MM.1S (cell line): ENCODE measurements at regions not wholly inside any gene's neighbourhood (a gene's known extent, or its start where the extent isn't known, plus 50 kb on each side); places are given as distances from the start of the nearest gene placed in this dataset.

ENCODE experiments used
- DNase-seq: peaks from one replicate; pipeline ENCODE4 v3.0.0-alpha.2; 2015
- H2AFZ ChIP-seq: fragments of 300-600 bp; sonication (generic); 2 replicates; pipeline ENCODE4 v1.6.0; 2016; ENCODE audit warnings: antibody characterized with exemption, low read length
- H3F3A ChIP-seq: fragments of 300-600 bp; sonication (generic); 2 replicates; pipeline ENCODE4 v1.6.1; 2016; ENCODE audit warnings: mild to moderate bottlenecking, antibody characterized with exemption, low read length, moderate library complexity, mixed read lengths; ENCODE audit not compliant: insufficient read depth
- H3K27ac ChIP-seq: fragments of 300-600 bp; sonication (generic); 2 replicates; pipeline ENCODE4 v1.5.1; 2016; ENCODE audit warnings: mild to moderate bottlenecking, low read length
- H3K27me3 ChIP-seq: fragments of 300-600 bp; sonication (generic); replicated peaks from 2 replicates; pipeline ENCODE4 v1.6.0; 2016; ENCODE audit warnings: low read length; ENCODE audit not compliant: insufficient read depth
- H3K36me3 ChIP-seq: fragments of 300-600 bp; sonication (generic); replicated peaks from 2 replicates; pipeline ENCODE4 v1.6.1; 2016; ENCODE audit warnings: mild to moderate bottlenecking, low read length, mixed read lengths; ENCODE audit not compliant: insufficient read depth
- H3K4me1 ChIP-seq: fragments of 300-600 bp; sonication (generic); 2 replicates; pipeline ENCODE4 v1.6.1; 2016; ENCODE audit warnings: low read length, mixed read lengths
- H3K4me2 ChIP-seq: fragments of 300-600 bp; sonication (generic); 2 replicates; pipeline ENCODE4 v1.6.0; 2016; ENCODE audit warnings: low read depth, low read length
- H3K4me3 ChIP-seq: fragments of 300-600 bp; sonication (generic); 2 replicates; pipeline ENCODE4 v1.5.1; 2016; ENCODE audit warnings: low read length, mixed read lengths
- H3K79me2 ChIP-seq: fragments of 300-600 bp; sonication (generic); 2 replicates; pipeline ENCODE4 v1.6.1; 2016; ENCODE audit warnings: mixed run types, low read length, mixed read lengths
- H3K9ac ChIP-seq: fragments of 300-600 bp; sonication (generic); 2 replicates; pipeline ENCODE4 v1.6.1; 2016; ENCODE audit warnings: low read length, mixed read lengths
- H3K9me2 ChIP-seq: fragments of 300-600 bp; sonication (generic); replicated peaks from 2 replicates; pipeline ENCODE4 v1.6.1; 2016; ENCODE audit warnings: mild to moderate bottlenecking, low read length, mixed read lengths; ENCODE audit not compliant: insufficient read depth
- H3K9me3 ChIP-seq: fragments of 300-600 bp; sonication (generic); replicated peaks from 2 replicates; pipeline ENCODE4 v1.6.1; 2016; ENCODE audit warnings: mild to moderate bottlenecking, low read length, mixed read lengths; ENCODE audit not compliant: insufficient read depth
- H4K20me1 ChIP-seq: fragments of 300-600 bp; sonication (generic); 2 replicates; pipeline ENCODE4 v1.6.1; 2016; ENCODE audit warnings: mild to moderate bottlenecking, low read length, moderate library complexity, mixed read lengths; ENCODE audit not compliant: insufficient read depth
- CTCF ChIP-seq: fragments of 300-600 bp; sonication (generic); IDR thresholded peaks from 2 replicates; pipeline ENCODE4 v1.5.1; 2016; ENCODE audit warnings: antibody characterized with exemption, low read length, mixed read lengths
- EZH2 ChIP-seq: fragments of 300-600 bp; sonication (generic); optimal IDR thresholded peaks from 2 replicates; pipeline ENCODE3; 2017; ENCODE audit warnings: low read depth, mild to moderate bottlenecking, antibody characterized with exemption, low read length, mixed read lengths
- EZH2phosphoT487 ChIP-seq: fragments of 300-600 bp; sonication (generic); IDR thresholded peaks from 2 replicates; pipeline ENCODE4 v1.6.1; 2018; ENCODE audit warnings: antibody characterized with exemption, low read length

- Histone ChIP-seq H3K79me2 (no peaks in the 10 kb centered on the region), H3K4me3 (no peak overlapping the region)
Observed at GRCh38 chr13:54660277-54660676, 1631.7 kb downstream of the OLFM4 start.

GRCh38 chr13:54676526-54677113, 1648.0 kb downstream of the OLFM4 start:
- Histone ChIP-seq H3K4me3 (no peak overlapping the region), H3K36me3 (no peaks in the 10 kb centered on the region), H3K79me2 (no peaks in the 10 kb centered on the region), H2AFZ (no peak overlapping the region), H3F3A (no peaks in the 10 kb centered on the region), H3K4me2 (no peak overlapping the region), H4K20me1 (no peaks in the 10 kb centered on the region), H3K27ac (no peak overlapping the region), H3K9ac (no peak overlapping the region), H3K27me3 (no peaks in the 10 kb centered on the region), H3K9me3 (no peaks in the 10 kb centered on the region), H3K4me1 (no peaks in the 10 kb centered on the region), H3K9me2 (no peaks in the 10 kb centered on the region)
- TF ChIP-seq CTCF (no peak), EZH2phosphoT487 (no peak), EZH2 (no peak)
- no peak for DNase-seq

More at GRCh38 chr13:54660277-54660676, 1631.7 kb downstream of the OLFM4 start:
- H3K9me3 ChIP-seq = no peaks in the 10 kb centered on the region
- no peak overlapping the region for H3K4me2 ChIP-seq
- TF ChIP-seq EZH2 = no peak
- no peak for TF ChIP-seq EZH2phosphoT487
- TF ChIP-seq CTCF = no peak
- no peak overlapping the region for H2AFZ ChIP-seq
- no peak overlapping the region for H3K9ac ChIP-seq
- no peak overlapping the region for H3K27ac ChIP-seq
- no peak for DNase-seq
- H4K20me1 ChIP-seq = no peaks in the 10 kb centered on the region
- no peaks in the 10 kb centered on the region for H3K36me3 ChIP-seq
- H3F3A ChIP-seq = no peaks in the 10 kb centered on the region
- H3K4me1 ChIP-seq = no peaks in the 10 kb centered on the region
- no peaks in the 10 kb centered on the region for H3K27me3 ChIP-seq
- no peaks in the 10 kb centered on the region for H3K9me2 ChIP-seq

GRCh38 chr13:54682184-54682583, 1653.6 kb downstream of the OLFM4 start:
- H3K79me2 ChIP-seq = no peaks in the 10 kb centered on the region
- no peaks in the 10 kb centered on the region for H3F3A ChIP-seq
- no peaks in the 10 kb centered on the region for H4K20me1 ChIP-seq
- H3K4me3 ChIP-seq = no peak overlapping the region
- no peaks in the 10 kb centered on the region for H3K27me3 ChIP-seq
- DNase-seq = no peak
- no peaks in the 10 kb centered on the region for H3K36me3 ChIP-seq
- no peaks in the 10 kb centered on the region for H3K9me3 ChIP-seq
- H3K9ac ChIP-seq = no peak overlapping the region
- H3K9me2 ChIP-seq = no peaks in the 10 kb centered on the region
- H3K4me2 ChIP-seq = no peak overlapping the region
- no peaks in the 10 kb centered on the region for H3K4me1 ChIP-seq
- no peak overlapping the region for H2AFZ ChIP-seq
- no peak overlapping the region for H3K27ac ChIP-seq
- TF ChIP-seq EZH2phosphoT487 (no peak), CTCF (no peak), EZH2 (no peak)
